Natural killer cell (primary cell): ENCODE measurements at regions not wholly inside any gene's neighbourhood (a gene's known extent, or its start where the extent isn't known, plus 50 kb on each side); places are given as distances from the start of the nearest gene placed in this dataset.

Source experiments
- ATAC-seq, 3 donors: fragments of 150-1000 bp in 2 of 3; fragments of 200-7000 bp in 1 of 3; cut with Tn5 transposase; 1 replicate in 1 of 3; 2 replicates in 2 of 3; pipeline ENCODE4 v1.10.0; 2021; ENCODE audit warnings: mild to moderate bottlenecking in 2 of 3, moderate library complexity in 2 of 3
- DNase-seq, 2 donors: peaks; one replicate each; pipeline versions ENCODE4 v3.0.0 to v3.0.0-alpha.2; 2013 to 2021; ENCODE audit warnings: mixed read lengths in 1 of 2
- H3K27ac ChIP-seq: one replicate; pipeline ENCODE4 v1.5.1; 2013; ENCODE audit warnings: mild to moderate bottlenecking, low read length
- H3K27me3 ChIP-seq: one replicate; pipeline ENCODE4 v1.6.1; 2013; ENCODE audit warnings: low read length; ENCODE audit not compliant: control insufficient read depth, insufficient read depth
- H3K36me3 ChIP-seq: one replicate; pipeline ENCODE4 v1.6.1; 2013; ENCODE audit warnings: low read length; ENCODE audit not compliant: control insufficient read depth, insufficient read depth
- H3K4me1 ChIP-seq: one replicate; pipeline ENCODE4 v1.6.1; 2013; ENCODE audit warnings: low read length; ENCODE audit not compliant: control insufficient read depth, insufficient read depth
- H3K4me3 ChIP-seq: one replicate; pipeline ENCODE4 v1.5.1; 2013; ENCODE audit warnings: low read length
- H3K9me3 ChIP-seq: one replicate; pipeline ENCODE4 v1.6.1; 2013; ENCODE audit warnings: low read length; ENCODE audit not compliant: control insufficient read depth, insufficient read depth
- H3K27ac Mint-ChIP-seq, 2 donors: one replicate each; pipeline ENCODE4 v1.8.0; 2022; ENCODE audit warnings: mild to moderate bottlenecking in 2 of 2, mixed read lengths in 2 of 2, moderate library complexity in 1 of 2
- H3K27me3 Mint-ChIP-seq, 2 donors: one replicate each; pipeline ENCODE4 v1.8.0; 2022; ENCODE audit warnings: low read depth in 2 of 2, mixed read lengths in 2 of 2
- H3K36me3 Mint-ChIP-seq: one replicate; pipeline ENCODE4 v1.8.0; 2022; ENCODE audit warnings: mixed read lengths
- H3K4me1 Mint-ChIP-seq, 2 donors: one replicate each; pipeline ENCODE4 v1.8.0; 2022; ENCODE audit warnings: mixed read lengths in 2 of 2
- H3K4me3 Mint-ChIP-seq: one replicate; pipeline ENCODE4 v1.8.0; 2022; ENCODE audit warnings: mild to moderate bottlenecking, moderate library complexity, mixed read lengths
- H3K9me3 Mint-ChIP-seq, 2 donors: one replicate each; pipeline ENCODE4 v1.8.0; 2022; ENCODE audit warnings: mixed read lengths in 2 of 2
- WGBS: methylation state at CpG from one replicate; pipeline ENCODE4 v1.1.7; 2013; ENCODE audit warnings: missing lambda C conversion rate; ENCODE audit not compliant: insufficient coverage; 5-methylcytosine and 5-hydroxymethylcytosine counted together
- intact Hi-C: fragments of 100-400 bp; cut with micrococcal nuclease; formaldehyde crosslinking; loops from one replicate; pipeline ENCODE4 v1.14.2; 2022
- TF ChIP-seq, protein P1 (sequence below): fragments of 200-600 bp; IDR thresholded peaks from one replicate; pipeline ENCODE4 v1.8.0; 2022; ENCODE audit warnings: antibody characterized with exemption

DNA sequence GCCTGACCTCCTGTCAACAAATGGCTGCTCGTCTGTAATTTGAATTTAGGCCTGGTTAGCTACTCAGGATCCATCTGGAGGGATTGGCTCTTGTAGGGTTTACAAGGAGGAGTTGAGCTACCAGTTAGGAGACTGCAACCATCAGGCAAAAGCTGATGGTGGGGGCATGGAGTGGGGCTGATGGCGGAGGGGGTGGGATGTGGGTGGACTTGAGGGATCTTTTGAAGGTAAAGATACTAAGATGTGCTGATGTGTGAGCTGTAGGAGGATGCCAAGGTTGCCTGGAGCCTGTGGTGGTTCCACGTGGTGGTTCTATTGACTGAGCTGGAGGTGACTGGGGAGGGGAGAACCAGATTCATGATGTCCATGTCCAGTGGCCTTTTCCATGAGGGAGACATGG is 240.7 kb downstream of the LPIN1 start:
- Histone ChIP-seq H3K4me3 (no peak overlapping the region), H3K27ac (no peak overlapping the region), H3K36me3 (no peaks in the 10 kb centered on the region), H3K9me3 (peaks cover 2% of the 10 kb centered on the region), H3K27me3 (no peaks in the 10 kb centered on the region), H3K4me1 (no peaks in the 10 kb centered on the region)
- Mint-ChIP-seq H3K4me1 (peaks cover 0 to 13% of the 10 kb centered on the region in 2 donors), H3K9me3 (no peaks in the 10 kb centered on the region), H3K36me3 (peaks cover 10% of the 10 kb centered on the region), H3K27me3 (peaks cover 62 to 64% of the 10 kb centered on the region in 2 donors), H3K27ac (no peak overlapping the region), H3K4me3 (no peak overlapping the region)
- no peak for DNase-seq
- intact Hi-C loops = no loop called here
- TF ChIP-seq, protein P1, sequence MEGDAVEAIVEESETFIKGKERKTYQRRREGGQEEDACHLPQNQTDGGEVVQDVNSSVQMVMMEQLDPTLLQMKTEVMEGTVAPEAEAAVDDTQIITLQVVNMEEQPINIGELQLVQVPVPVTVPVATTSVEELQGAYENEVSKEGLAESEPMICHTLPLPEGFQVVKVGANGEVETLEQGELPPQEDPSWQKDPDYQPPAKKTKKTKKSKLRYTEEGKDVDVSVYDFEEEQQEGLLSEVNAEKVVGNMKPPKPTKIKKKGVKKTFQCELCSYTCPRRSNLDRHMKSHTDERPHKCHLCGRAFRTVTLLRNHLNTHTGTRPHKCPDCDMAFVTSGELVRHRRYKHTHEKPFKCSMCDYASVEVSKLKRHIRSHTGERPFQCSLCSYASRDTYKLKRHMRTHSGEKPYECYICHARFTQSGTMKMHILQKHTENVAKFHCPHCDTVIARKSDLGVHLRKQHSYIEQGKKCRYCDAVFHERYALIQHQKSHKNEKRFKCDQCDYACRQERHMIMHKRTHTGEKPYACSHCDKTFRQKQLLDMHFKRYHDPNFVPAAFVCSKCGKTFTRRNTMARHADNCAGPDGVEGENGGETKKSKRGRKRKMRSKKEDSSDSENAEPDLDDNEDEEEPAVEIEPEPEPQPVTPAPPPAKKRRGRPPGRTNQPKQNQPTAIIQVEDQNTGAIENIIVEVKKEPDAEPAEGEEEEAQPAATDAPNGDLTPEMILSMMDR = no peak
- ATAC-seq = no peak
- WGBS = 87% methylated on average over 3 of the region's 3 CpGs

DNA sequence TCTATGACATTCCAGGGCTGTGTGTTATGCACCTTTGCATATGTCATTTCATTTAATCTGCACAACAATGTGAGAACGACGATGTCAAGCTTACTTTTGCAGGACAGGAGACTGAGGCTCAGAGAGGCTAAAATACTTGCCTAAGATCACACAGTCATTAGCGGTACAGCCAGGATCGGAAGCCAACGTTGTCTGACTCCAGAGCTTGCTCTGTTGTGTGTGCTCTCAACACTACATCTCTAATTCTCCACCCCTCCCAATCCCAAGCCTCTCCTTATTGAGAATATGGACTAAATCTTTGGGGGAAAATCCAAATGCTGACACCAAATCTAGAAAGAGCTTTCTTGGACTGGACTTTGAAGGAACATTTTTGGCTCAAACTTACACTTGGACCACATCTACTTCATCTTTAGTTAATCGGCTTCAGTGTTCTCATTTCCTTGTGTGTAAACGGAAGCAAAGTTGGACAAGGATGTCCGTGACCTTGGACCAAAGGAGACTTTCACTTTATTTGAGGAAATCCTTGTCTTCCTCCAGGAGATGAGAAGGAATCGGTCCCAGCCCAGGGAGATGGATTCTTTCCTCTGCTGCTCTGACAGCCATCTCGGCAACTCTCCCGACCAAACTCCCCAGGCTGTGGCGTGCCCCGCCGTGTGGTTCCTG is 242.4 kb downstream of the LPIN1 start:
- no peak overlapping the region for H3K27ac Mint-ChIP-seq
- WGBS = 76% methylated on average over 9 of the region's 14 CpGs

DNA sequence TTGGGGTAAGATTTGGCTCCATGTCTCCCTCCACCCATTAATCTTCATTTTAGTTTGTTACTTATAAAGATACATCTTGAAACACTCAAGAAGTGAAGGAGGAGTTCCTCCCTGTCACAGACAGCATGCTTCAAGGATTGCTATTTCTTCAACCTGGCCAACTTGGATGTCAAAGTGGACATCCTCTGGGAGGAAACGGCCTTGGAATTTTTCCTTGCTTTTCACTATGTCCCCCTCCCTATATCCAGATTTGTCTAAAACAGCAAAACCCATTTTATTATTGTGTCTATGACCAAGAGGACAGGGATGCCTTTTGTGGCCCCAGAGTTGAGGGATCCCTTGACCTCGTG is 242.9 kb downstream of the LPIN1 start:
- no peak overlapping the region for H3K27ac Mint-ChIP-seq
- H3K9me3 ChIP-seq = no peaks in the 10 kb centered on the region
- no peak overlapping the region for H3K4me3 Mint-ChIP-seq
- H3K36me3 ChIP-seq = no peaks in the 10 kb centered on the region
- whole genome bisulfite sequencing = 85% methylated on average over 2 of the region's 2 CpGs
- intact Hi-C loops = no loop called here
- H3K27me3 Mint-ChIP-seq = peaks cover 67 to 80% of the 10 kb centered on the region in 2 donors
- H3K27ac ChIP-seq = no peak overlapping the region
- H3K4me1 Mint-ChIP-seq = peaks cover 0 to 8% of the 10 kb centered on the region in 2 donors
- no peaks in the 10 kb centered on the region for H3K4me1 ChIP-seq
- ATAC-seq = no peak
- H3K4me3 ChIP-seq = no peak overlapping the region
- TF ChIP-seq, protein P1 = no peak
- DNase-seq = no peak
- H3K27me3 ChIP-seq = peaks cover 11% of the 10 kb centered on the region
- H3K36me3 Mint-ChIP-seq = peaks cover 14% of the 10 kb centered on the region
- H3K9me3 Mint-ChIP-seq = no peaks in the 10 kb centered on the region

More for the DNA sequence above, 242.4 kb downstream of the LPIN1 start:
- no peak for ATAC-seq
- Mint-ChIP-seq H3K4me3 (no peak overlapping the region), H3K36me3 (peaks cover 14% of the 10 kb centered on the region), H3K9me3 (no peaks in the 10 kb centered on the region), H3K4me1 (peaks cover 0 to 8% of the 10 kb centered on the region in 2 donors), H3K27me3 (peaks cover 69 to 79% of the 10 kb centered on the region in 2 donors)
- intact Hi-C loops = no loop called here
- no peak for DNase-seq
- no peaks in the 10 kb centered on the region for H3K36me3 ChIP-seq
- H3K27me3 ChIP-seq = peaks cover 8% of the 10 kb centered on the region
- no peaks in the 10 kb centered on the region for H3K9me3 ChIP-seq
- H3K4me1 ChIP-seq = no peaks in the 10 kb centered on the region
- H3K4me3 ChIP-seq = no peak overlapping the region
- TF ChIP-seq, protein P1 = no peak
- no peak overlapping the region for H3K27ac ChIP-seq

DNA sequence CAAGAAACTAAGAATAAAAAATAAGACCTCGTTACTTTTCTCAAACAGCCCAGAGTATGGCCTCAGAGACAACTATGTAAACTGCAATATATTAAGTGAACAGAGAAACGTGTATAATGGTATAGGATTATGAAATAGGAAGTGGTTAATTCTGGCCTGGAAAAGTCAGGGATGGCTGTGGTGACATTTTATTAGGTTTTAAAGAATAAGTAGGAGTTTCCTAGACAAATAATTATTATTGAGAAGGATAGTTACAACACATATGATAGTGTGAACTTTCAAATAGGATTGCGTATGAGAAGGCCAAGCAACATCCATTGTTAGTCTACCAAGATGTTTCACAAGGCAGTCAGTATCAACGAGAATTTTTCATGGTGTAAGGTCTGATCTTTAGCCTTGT is 244.1 kb downstream of the LPIN1 start:
- H3K9me3 Mint-ChIP-seq = peaks cover 0 to 2% of the 10 kb centered on the region in 2 donors
- H3K36me3 Mint-ChIP-seq = peaks cover 14% of the 10 kb centered on the region
- peaks cover 13% of the 10 kb centered on the region for H3K27me3 ChIP-seq
- H3K36me3 ChIP-seq = no peaks in the 10 kb centered on the region
- intact Hi-C loops = no loop called here
- WGBS = 100% methylated on average over 3 of the region's 4 CpGs
- H3K4me1 ChIP-seq = no peaks in the 10 kb centered on the region
- H3K27ac ChIP-seq = no peak overlapping the region
- no peaks in the 10 kb centered on the region for H3K9me3 ChIP-seq
- H3K4me1 Mint-ChIP-seq = peaks cover 3 to 11% of the 10 kb centered on the region in 2 donors
- TF ChIP-seq, protein P1 = no peak
- ATAC-seq = no peak
- no peak overlapping the region for H3K4me3 Mint-ChIP-seq
- no peak for DNase-seq
- peaks cover 71 to 80% of the 10 kb centered on the region in 2 donors for H3K27me3 Mint-ChIP-seq
- H3K27ac Mint-ChIP-seq = no peak overlapping the region
- no peak overlapping the region for H3K4me3 ChIP-seq
